OCI-LY1 (cell line): ENCODE measurements at regions not wholly inside any gene's neighbourhood (a gene's known extent, or its start where the extent isn't known, plus 50 kb on each side); places are given as distances from the start of the nearest gene placed in this dataset.

Experiments used
- CTCF ChIP-seq: fragments of 200-600 bp; sonication (generic), shearing (Covaris generic); IDR thresholded peaks from 2 replicates; pipeline ENCODE4 v1.5.1; 2017; ENCODE audit warnings: mild to moderate bottlenecking, antibody characterized with exemption, low read length, moderate library complexity, mixed read lengths
- EZH2 ChIP-seq: fragments of 200-600 bp; sonication (generic), shearing (Covaris generic); IDR thresholded peaks from 2 replicates; pipeline ENCODE4 v1.8.0; 2017; ENCODE audit warnings: borderline replicate concordance, mixed run types, mild to moderate bottlenecking, antibody characterized with exemption, low read length, moderate library complexity, mixed read lengths

GRCh38 chr2:176639671-176640070 is 370.4 kb downstream of the MTX2 start:
- TF ChIP-seq CTCF (no peak), EZH2 (no peak)
